ENCODE measurements at regions not wholly inside any gene's neighbourhood (a gene's known extent, or its start where the extent isn't known, plus 50 kb on each side); places are given as distances from the start of the nearest gene placed in this dataset.

GRCh38 chrX:139204571-139204897 is 326.0 kb upstream of the F9 start:
- no peak for TF ChIP-seq CTCF (IDR thresholded peaks at IDR 0.05)
- no peak for TF ChIP-seq POLR2A (IDR thresholded peaks at IDR 0.05)
